ENCODE measurements at regions not wholly inside any gene's neighbourhood (a gene's known extent, or its start where the extent isn't known, plus 50 kb on each side); places are given as distances from the start of the nearest gene placed in this dataset.
"Not testable (repeated sequence)": the region's sequence is repeated elsewhere in the genome, so short reads cannot be mapped to it uniquely, and the experiment has no call there.

GRCh38 chr3:110331562-110331961, 740.1 kb upstream of the NECTIN3 start:
- ATAC-seq; H3K4me1 ChIP-seq (replicated peaks in 1 of 2; ENCODE audit: control insufficient read depth in 2 of 2, insufficient read depth in 2 of 2, low read length in 2 of 2); FAIRE-seq; CTCF ChIA-PET (ENCODE audit: low intra/inter-chr PET ratio); H3K9me1 ChIP-seq (ENCODE audit: control insufficient read depth, insufficient read depth, low read length); H4K20me1 ChIP-seq (replicated peaks; ENCODE audit: control insufficient read depth, insufficient read depth, low read length); DNase-seq (ENCODE audit: extremely low read depth in 1 of 4, low spot score in 3 of 4); H3K4me3 ChIP-seq; H3K36me3 ChIP-seq (ENCODE audit: control insufficient read depth, insufficient read depth, low read length); H3K9me3 ChIP-seq (replicated peaks; ENCODE audit: control insufficient read depth, insufficient read depth, low read depth, low read length); H3K9ac ChIP-seq (ENCODE audit: insufficient read depth in 1 of 2, low read depth in 2 of 2, low read length in 2 of 2); in situ Hi-C loops (cut with MboI); H2AFZ ChIP-seq (ENCODE audit: low read depth, low read length); H3K79me2 ChIP-seq (ENCODE audit: control insufficient read depth, insufficient read depth, low read length); BruUV-seq (replicated peaks); H3K27me3 ChIP-seq (ENCODE audit: control insufficient read depth in 2 of 2, insufficient read depth in 2 of 2, low read length in 2 of 2); H3K27ac ChIP-seq (ENCODE audit: extremely low read depth, low read depth, low read length); POLR2A ChIA-PET; intact Hi-C loops (cut with micrococcal nuclease); H3K4me2 ChIP-seq (ENCODE audit: insufficient read depth, low read length): not testable (repeated sequence)
- WGBS (ENCODE audit: insufficient coverage, low coverage, missing lambda C conversion rate): 5% methylated on average over 2 of the region's 2 CpGs
- TF ChIP-seq ZNF431 (CRISPR knock-in tag; IDR thresholded peaks at IDR 0.05): peak; percentile 81

- intact Hi-C loops (cut with micrococcal nuclease): no loop called here
- 0% methylated on average over 1 of the region's 3 CpGs for WGBS (ENCODE audit: insufficient coverage, low coverage, missing lambda C conversion rate)
- H3K9me1 ChIP-seq (ENCODE audit: control insufficient read depth, insufficient read depth, low read length): no peaks in the 10 kb centered on the region
- no peak for TF ChIP-seq ARNT (IDR thresholded peaks at IDR 0.05)
- TF ChIP-seq TBP (optimal IDR thresholded peaks at IDR 0.05; ENCODE audit: low read depth, low read length): no peak
- no peak for TF ChIP-seq GMEB1 (CRISPR knock-in tag; IDR thresholded peaks at IDR 0.05)
- TF ChIP-seq JUNB (CRISPR knock-in tag; conservative IDR thresholded peaks at IDR 0.05): no peak
- TF ChIP-seq EWSR1 (IDR thresholded peaks at IDR 0.05; ENCODE audit: borderline replicate concordance, low read depth, partially characterized antibody): no peak
- TF ChIP-seq MYC (IDR thresholded peaks at IDR 0.05; ENCODE audit: low read depth, low read length): no peak
- no peak for TF ChIP-seq MYC (CRISPR knock-in tag; IDR thresholded peaks at IDR 0.05; ENCODE audit: borderline replicate concordance, low read depth)
- TF ChIP-seq STAT5A (IDR thresholded peaks at IDR 0.05; ENCODE audit: borderline replicate concordance, low read length): no peak
- no peak for TF ChIP-seq E2F1 (CRISPR knock-in tag; IDR thresholded peaks at IDR 0.05)
- no peak for TF ChIP-seq TRIM28 (IDR thresholded peaks at IDR 0.05)
- TF ChIP-seq NFIC (IDR thresholded peaks at IDR 0.05): no peak
- no peak for TF ChIP-seq SFPQ (IDR thresholded peaks at IDR 0.05; ENCODE audit: low read depth, low read length)
- TF ChIP-seq ZNF384 (IDR thresholded peaks at IDR 0.05; ENCODE audit: low read depth, low read length): no peak
Observed at GRCh38 chr3:110332629-110333028, 739.0 kb upstream of the NECTIN3 start.

More at GRCh38 chr3:110332629-110333028, 739.0 kb upstream of the NECTIN3 start:
- Histone ChIP-seq H3K4me2 (ENCODE audit: insufficient read depth, low read length) (no peak overlapping the region), H2AFZ (ENCODE audit: low read depth, low read length) (no peak overlapping the region), H4K20me1 (replicated peaks; ENCODE audit: control insufficient read depth, insufficient read depth, low read length) (no peaks in the 10 kb centered on the region), H3K79me2 (ENCODE audit: control insufficient read depth, insufficient read depth, low read length) (no peaks in the 10 kb centered on the region), H3K27me3 (ENCODE audit: control insufficient read depth in 2 of 2, insufficient read depth in 2 of 2, low read length in 2 of 2) (no peaks in the 10 kb centered on the region), H3K9me3 (replicated peaks; ENCODE audit: control insufficient read depth, insufficient read depth, low read depth, low read length) (no peaks in the 10 kb centered on the region), H3K27ac (ENCODE audit: extremely low read depth, low read depth, low read length) (no peak overlapping the region), H3K9ac (ENCODE audit: insufficient read depth in 1 of 2, low read depth in 2 of 2, low read length in 2 of 2) (no peak overlapping the region), H3K36me3 (ENCODE audit: control insufficient read depth, insufficient read depth, low read length) (no peaks in the 10 kb centered on the region), H3K4me1 (replicated peaks in 1 of 2; ENCODE audit: control insufficient read depth in 2 of 2, insufficient read depth in 2 of 2, low read length in 2 of 2) (no peaks in the 10 kb centered on the region), H3K4me3 (no peak overlapping the region)
- no TSS peak for BruUV-seq (replicated peaks)
- FAIRE-seq (no peak), DNase-seq (ENCODE audit: extremely low read depth in 1 of 4, low spot score in 3 of 4) (no peak), ATAC-seq (no peak)
- CTCF ChIA-PET (ENCODE audit: low intra/inter-chr PET ratio): no interaction called here
- in situ Hi-C loops (cut with MboI): no loop called here
- POLR2A ChIA-PET: no interaction called here

Data from K562 (cell line).